B cell (primary cell): ENCODE measurements at regions not wholly inside any gene's neighbourhood (a gene's known extent, or its start where the extent isn't known, plus 50 kb on each side); places are given as distances from the start of the nearest gene placed in this dataset.

Source experiments
- ATAC-seq: fragments of 200-7000 bp; cut with Tn5 transposase; one replicate; pipeline ENCODE4 v1.10.0; 2021; ENCODE audit warnings: low read depth, mild to moderate bottlenecking, moderate number of reproducible peaks, moderate library complexity
- CTCF ChIA-PET: fragments of 350-600 bp; sonication (Branson Sonifier 250); formaldehyde crosslinking; loops from one replicate; lab custom pipeline; 2021; ENCODE audit warnings: antibody characterized with exemption, inconsistent platforms; lab: Charles Lee
- POLR2A ChIA-PET: fragments of 350-600 bp; sonication (Branson Sonifier 250); formaldehyde crosslinking; loops from one replicate; lab custom pipeline; 2021; ENCODE audit warnings: antibody characterized with exemption; lab: Charles Lee
- DNase-seq: peaks from one replicate; pipeline ENCODE4 v3.0.0; 2013
- H2AFZ ChIP-seq: 2 replicates; pipeline ENCODE4 v1.6.1; 2012; ENCODE audit warnings: mild to moderate bottlenecking, low read depth, low read length; ENCODE audit not compliant: insufficient read depth, poor library complexity, severe bottlenecking
- H3K27ac ChIP-seq, 2 donors: 1 replicate in 1 of 2; 2 replicates in 1 of 2; pipeline ENCODE4 v1.5.1; 2012 to 2013; ENCODE audit warnings: low read length in 2 of 2, mild to moderate bottlenecking in 2 of 2, moderate library complexity in 1 of 2
- H3K27me3 ChIP-seq, 4 experiments: fragments of 200-600 bp in 1 of 4; sonication (generic) in 1 of 4; replicated peaks in 1 of 4; 1 replicate in 2 of 4; 2 replicates in 2 of 4; pipeline versions ENCODE4 v1.6.1 to v1.7.0; 2013 to 2016; ENCODE audit warnings: low read length in 3 of 4, mild to moderate bottlenecking in 2 of 4, mixed read lengths in 1 of 4, moderate library complexity in 1 of 4; ENCODE audit not compliant: insufficient read depth in 4 of 4, control insufficient read depth in 3 of 4; ENCODE audit errors: control extremely low read depth in 1 of 4
- H3K36me3 ChIP-seq, 2 experiments: replicated peaks in 1 of 2; 1 replicate in 1 of 2; 2 replicates in 1 of 2; pipeline versions ENCODE4 v1.6.1 to v1.7.1; 2013; ENCODE audit warnings: low read length in 1 of 2; ENCODE audit not compliant: insufficient read depth in 2 of 2, control insufficient read depth in 1 of 2; ENCODE audit errors: control extremely low read depth in 1 of 2, extremely low read depth in 1 of 2
- H3K4me1 ChIP-seq, 2 donors: fragments of 200-600 bp in 1 of 2; sonication (generic) in 1 of 2; 1 replicate in 1 of 2; 2 replicates in 1 of 2; pipeline versions ENCODE4 v1.5.1 to v1.6.1; 2013 to 2017; ENCODE audit warnings: low read length in 2 of 2; ENCODE audit not compliant: control insufficient read depth in 2 of 2, insufficient read depth in 2 of 2
- H3K4me2 ChIP-seq: replicated peaks from 2 replicates; pipeline ENCODE3; 2012; ENCODE audit warnings: mild to moderate bottlenecking, low read depth, low read length; ENCODE audit not compliant: poor library complexity, severe bottlenecking
- H3K4me3 ChIP-seq, 5 experiments: fragments of 200-600 bp in 1 of 5; sonication (generic) in 1 of 5; 1 replicate in 3 of 5; 2 replicates in 2 of 5; pipeline versions ENCODE4 v1.5.1 to v1.7.0; 2011 to 2016; ENCODE audit warnings: low read length in 4 of 5, mild to moderate bottlenecking in 4 of 5, low read depth in 2 of 5, control low read depth in 1 of 5, moderate library complexity in 1 of 5; ENCODE audit not compliant: insufficient read depth in 1 of 5; ENCODE audit errors: control extremely low read depth in 1 of 5, extremely low read depth in 1 of 5
- H3K79me2 ChIP-seq: fragments of 200-600 bp; sonication (generic); one replicate; pipeline ENCODE4 v1.6.0; 2016; ENCODE audit warnings: low read length; ENCODE audit not compliant: control insufficient read depth, insufficient read depth
- H3K9ac ChIP-seq: fragments of 200-600 bp; sonication (generic); 2 replicates; pipeline ENCODE4 v1.6.1; 2017; ENCODE audit warnings: mild to moderate bottlenecking, low read length, moderate library complexity
- H3K9me3 ChIP-seq, 3 donors: one replicate each; pipeline versions ENCODE4 v1.6.1 to v1.7.1; 2013; ENCODE audit warnings: low read length in 2 of 3; ENCODE audit not compliant: control insufficient read depth in 2 of 3, insufficient read depth in 1 of 3; ENCODE audit errors: control extremely low read depth in 1 of 3
- H4K20me1 ChIP-seq: 2 replicates; pipeline ENCODE4 v1.6.0; 2012; ENCODE audit warnings: mild to moderate bottlenecking, low read length; ENCODE audit not compliant: insufficient read depth, control insufficient read depth, poor library complexity, severe bottlenecking
- H3K27ac Mint-ChIP-seq: one replicate; pipeline ENCODE4 v1.8.0; 2021; ENCODE audit warnings: mixed read lengths
- H3K27me3 Mint-ChIP-seq: one replicate; pipeline ENCODE4 v1.8.0; 2021; ENCODE audit warnings: mixed read lengths
- H3K4me1 Mint-ChIP-seq: one replicate; pipeline ENCODE4 v1.8.0; 2021; ENCODE audit warnings: mixed read lengths
- H3K4me3 Mint-ChIP-seq: one replicate; pipeline ENCODE4 v1.8.0; 2021; ENCODE audit warnings: mixed read lengths
- H3K9me3 Mint-ChIP-seq: one replicate; pipeline ENCODE4 v1.8.0; 2022; ENCODE audit warnings: mixed read lengths; ENCODE audit not compliant: insufficient read depth
- EZH2 ChIP-seq: IDR thresholded peaks from 2 replicates; pipeline ENCODE4 v1.6.1; 2012; ENCODE audit warnings: borderline replicate concordance, low read depth, mild to moderate bottlenecking, moderate library complexity, low read length; ENCODE audit not compliant: insufficient read depth, poor library complexity, severe bottlenecking
- WGBS: methylation state at CpG from one replicate; pipeline ENCODE4 v1.1.5; 2013; ENCODE audit warnings: missing lambda C conversion rate; ENCODE audit not compliant: insufficient coverage; 5-methylcytosine and 5-hydroxymethylcytosine counted together
- intact Hi-C: fragments of 100-400 bp; cut with micrococcal nuclease; formaldehyde crosslinking; loops from one replicate; pipeline ENCODE4 v1.10.0; 2022
- TF ChIP-seq, protein P1 (sequence below): fragments of 200-600 bp; IDR thresholded peaks from one replicate; pipeline ENCODE4 v1.8.0; 2022; ENCODE audit warnings: antibody characterized with exemption, mild to moderate bottlenecking

DNA sequence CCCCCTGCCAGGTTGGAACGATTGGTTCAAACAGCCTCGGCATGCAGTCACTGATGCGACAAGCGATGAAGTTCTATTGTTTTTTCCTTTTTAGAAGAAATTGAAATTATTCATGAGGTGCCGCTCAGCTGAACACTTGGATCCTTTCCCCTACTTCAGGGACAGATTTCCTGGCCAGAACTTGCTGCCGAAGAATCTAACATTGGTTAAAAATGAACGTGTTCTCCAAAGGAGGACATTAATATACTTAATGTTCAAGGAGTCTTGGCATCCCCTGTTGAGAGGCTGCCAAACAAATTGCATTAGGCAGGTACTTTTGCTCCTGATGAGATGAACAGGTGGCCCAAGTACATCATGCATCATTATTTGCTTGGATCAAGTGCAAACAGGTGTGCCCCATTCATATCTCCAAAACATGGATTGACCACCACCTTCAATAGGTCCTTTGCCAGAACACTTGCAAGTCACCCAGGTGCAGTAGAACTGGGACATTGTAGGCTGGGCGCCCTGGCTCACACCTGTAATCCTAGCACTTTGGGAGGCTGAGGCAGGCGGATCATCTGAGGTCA, 437.2 kb downstream of the HAPSTR1 start:
- Mint-ChIP-seq H3K27me3 (peaks cover 6% of the 10 kb centered on the region), H3K27ac (no peak overlapping the region), H3K4me1 (no peaks in the 10 kb centered on the region), H3K9me3 (peaks cover 9% of the 10 kb centered on the region), H3K4me3 (no peak overlapping the region)
- no peaks in the 10 kb centered on the region for H3K36me3 ChIP-seq
- H3K9me3 ChIP-seq = no peaks in the 10 kb centered on the region
- H3K9ac ChIP-seq = no peak overlapping the region
- H3K27me3 ChIP-seq = no peaks in the 10 kb centered on the region
- no peaks in the 10 kb centered on the region for H3K4me1 ChIP-seq
- no peaks in the 10 kb centered on the region for H3K79me2 ChIP-seq
- intact Hi-C loops = no loop called here
- ChIA-PET CTCF (no interaction called here), POLR2A (no interaction called here)
- H4K20me1 ChIP-seq = no peaks in the 10 kb centered on the region
- TF ChIP-seq EZH2 = no peak
- TF ChIP-seq, protein P1, sequence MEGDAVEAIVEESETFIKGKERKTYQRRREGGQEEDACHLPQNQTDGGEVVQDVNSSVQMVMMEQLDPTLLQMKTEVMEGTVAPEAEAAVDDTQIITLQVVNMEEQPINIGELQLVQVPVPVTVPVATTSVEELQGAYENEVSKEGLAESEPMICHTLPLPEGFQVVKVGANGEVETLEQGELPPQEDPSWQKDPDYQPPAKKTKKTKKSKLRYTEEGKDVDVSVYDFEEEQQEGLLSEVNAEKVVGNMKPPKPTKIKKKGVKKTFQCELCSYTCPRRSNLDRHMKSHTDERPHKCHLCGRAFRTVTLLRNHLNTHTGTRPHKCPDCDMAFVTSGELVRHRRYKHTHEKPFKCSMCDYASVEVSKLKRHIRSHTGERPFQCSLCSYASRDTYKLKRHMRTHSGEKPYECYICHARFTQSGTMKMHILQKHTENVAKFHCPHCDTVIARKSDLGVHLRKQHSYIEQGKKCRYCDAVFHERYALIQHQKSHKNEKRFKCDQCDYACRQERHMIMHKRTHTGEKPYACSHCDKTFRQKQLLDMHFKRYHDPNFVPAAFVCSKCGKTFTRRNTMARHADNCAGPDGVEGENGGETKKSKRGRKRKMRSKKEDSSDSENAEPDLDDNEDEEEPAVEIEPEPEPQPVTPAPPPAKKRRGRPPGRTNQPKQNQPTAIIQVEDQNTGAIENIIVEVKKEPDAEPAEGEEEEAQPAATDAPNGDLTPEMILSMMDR = no peak
- H3K4me2 ChIP-seq = no peak overlapping the region
- ATAC-seq = no peak
- no peak for DNase-seq
- H3K27ac ChIP-seq = no peak overlapping the region
- no peak overlapping the region for H3K4me3 ChIP-seq
- H2AFZ ChIP-seq = no peak overlapping the region
- WGBS = 89% methylated on average over 7 of the region's 9 CpGs

DNA sequence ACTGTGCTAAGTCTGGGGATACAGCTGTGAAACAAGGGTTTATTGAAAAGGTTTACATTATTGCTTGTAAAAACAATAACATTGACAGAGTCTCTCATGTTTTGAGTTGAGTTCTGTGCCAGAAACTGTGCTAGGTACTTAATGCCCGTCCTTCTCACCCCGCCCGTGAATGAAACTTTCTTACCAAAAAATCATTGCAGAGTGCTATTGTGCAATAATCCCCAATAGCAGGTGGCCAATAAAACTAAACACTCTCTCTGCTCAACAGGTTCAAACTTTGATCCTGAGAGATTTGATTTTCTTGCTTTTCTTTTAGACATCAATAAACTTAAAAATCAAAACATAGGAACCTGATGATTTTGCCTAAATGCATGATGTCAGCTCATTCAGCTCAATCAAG, 441.6 kb downstream of the HAPSTR1 start:
- WGBS = 95% methylated on average over 3 of the region's 3 CpGs
- intact Hi-C loops = no loop called here

More for the DNA sequence above, 441.6 kb downstream of the HAPSTR1 start:
- no peaks in the 10 kb centered on the region for H3K27me3 Mint-ChIP-seq
- H4K20me1 ChIP-seq = no peaks in the 10 kb centered on the region
- H3K4me3 ChIP-seq = no peak overlapping the region
- no peak overlapping the region for H3K27ac ChIP-seq
- H3K27me3 ChIP-seq = no peaks in the 10 kb centered on the region
- H3K36me3 ChIP-seq = no peaks in the 10 kb centered on the region
- no peaks in the 10 kb centered on the region for H3K4me1 ChIP-seq
- H3K9me3 Mint-ChIP-seq = peaks cover 5% of the 10 kb centered on the region
- no peak overlapping the region for H2AFZ ChIP-seq
- ATAC-seq (no peak), DNase-seq (no peak)
- H3K4me3 Mint-ChIP-seq = no peak overlapping the region
- no peak overlapping the region for H3K27ac Mint-ChIP-seq
- no peak overlapping the region for H3K9ac ChIP-seq
- H3K4me2 ChIP-seq = no peak overlapping the region
- H3K4me1 Mint-ChIP-seq = no peaks in the 10 kb centered on the region
- no peaks in the 10 kb centered on the region for H3K79me2 ChIP-seq
- peaks cover 0 to 3% (median 0%) of the 10 kb centered on the region in 3 donors for H3K9me3 ChIP-seq
- ChIA-PET CTCF (no interaction called here), POLR2A (no interaction called here)
- TF ChIP-seq, protein P1 = no peak
- TF ChIP-seq EZH2 = no peak
